ENCODE measurements at regions not wholly inside any gene's neighbourhood (a gene's known extent, or its start where the extent isn't known, plus 50 kb on each side); places are given as distances from the start of the nearest gene placed in this dataset.
"Not testable (repeated sequence)": the region's sequence is repeated elsewhere in the genome, so short reads cannot be mapped to it uniquely, and the experiment has no call there.

DNA sequence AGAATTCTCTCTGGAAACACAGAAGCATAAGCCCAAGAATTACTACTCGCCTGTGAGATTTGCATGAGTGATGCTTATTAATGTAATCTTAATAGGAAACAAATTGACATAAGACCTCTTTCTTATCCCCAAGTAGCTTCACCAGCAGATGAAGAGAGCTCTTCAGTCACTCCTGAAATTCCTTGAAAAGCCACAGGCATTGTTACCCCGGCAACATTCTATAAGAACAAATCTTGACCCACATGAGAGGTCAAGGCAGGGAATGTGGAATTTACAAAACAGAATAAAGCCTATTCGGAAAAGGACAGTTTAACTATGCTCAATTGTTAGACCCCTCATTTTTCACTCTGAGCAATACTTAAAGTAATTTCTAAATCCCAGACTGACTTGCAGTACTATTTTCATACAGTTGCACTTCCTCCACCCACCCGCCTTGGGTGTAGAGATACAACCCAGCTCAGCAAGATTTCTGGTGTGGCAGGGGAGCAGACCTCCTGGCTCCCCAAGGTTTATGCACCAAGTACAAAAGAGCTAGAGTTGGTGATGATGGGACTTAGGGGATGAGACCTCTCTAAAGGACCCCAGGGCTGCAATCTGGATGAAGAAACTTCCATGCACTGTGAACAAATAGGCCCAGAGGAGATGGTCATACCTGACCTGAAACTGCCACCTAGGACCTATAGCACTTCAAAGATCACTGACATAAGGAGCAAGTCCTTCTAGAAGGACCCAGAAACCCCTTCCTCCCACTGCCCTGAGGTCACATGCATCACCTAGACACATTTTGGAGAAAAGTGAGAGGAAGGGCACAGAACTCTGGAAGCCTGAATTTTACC is 242.1 kb downstream of the ZNF608 start:
- DNase-seq (ENCODE audit: low spot score), result no peak
- no peak for ATAC-seq (ENCODE audit: insufficient number of reproducible peaks, low FRiP score, low read depth)

DNA sequence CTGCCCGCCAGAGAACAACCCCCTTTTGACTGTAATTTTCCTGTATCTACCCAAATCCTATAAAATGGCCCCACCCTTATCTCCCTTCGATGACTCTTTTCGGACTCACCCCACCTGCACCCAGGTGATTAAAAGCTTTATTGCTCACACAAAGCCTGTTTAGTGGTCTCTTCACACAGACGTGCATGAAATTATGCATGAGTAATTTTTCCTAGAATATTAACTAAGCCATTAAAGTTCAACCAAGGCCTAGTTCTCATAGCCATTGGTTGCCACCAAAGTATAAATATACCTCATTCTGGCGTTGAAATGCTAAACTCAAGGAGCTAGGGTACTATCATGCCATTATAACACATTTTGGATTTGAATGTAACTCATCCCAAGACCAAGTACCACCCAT is 243.9 kb downstream of the ZNF608 start:
- H3K27ac ChIP-seq, result no peak overlapping the region
- no peaks in the 10 kb centered on the region for H3K4me1 ChIP-seq (ENCODE audit: control insufficient read depth in 1 of 2, low read depth in 2 of 2)
- no peaks in the 10 kb centered on the region for H3K27me3 ChIP-seq (replicated peaks; ENCODE audit: insufficient read depth)
- no peak overlapping the region for H3K4me3 ChIP-seq
- H3K9me3 ChIP-seq, result no peaks in the 10 kb centered on the region
- TF ChIP-seq, protein P1, sequence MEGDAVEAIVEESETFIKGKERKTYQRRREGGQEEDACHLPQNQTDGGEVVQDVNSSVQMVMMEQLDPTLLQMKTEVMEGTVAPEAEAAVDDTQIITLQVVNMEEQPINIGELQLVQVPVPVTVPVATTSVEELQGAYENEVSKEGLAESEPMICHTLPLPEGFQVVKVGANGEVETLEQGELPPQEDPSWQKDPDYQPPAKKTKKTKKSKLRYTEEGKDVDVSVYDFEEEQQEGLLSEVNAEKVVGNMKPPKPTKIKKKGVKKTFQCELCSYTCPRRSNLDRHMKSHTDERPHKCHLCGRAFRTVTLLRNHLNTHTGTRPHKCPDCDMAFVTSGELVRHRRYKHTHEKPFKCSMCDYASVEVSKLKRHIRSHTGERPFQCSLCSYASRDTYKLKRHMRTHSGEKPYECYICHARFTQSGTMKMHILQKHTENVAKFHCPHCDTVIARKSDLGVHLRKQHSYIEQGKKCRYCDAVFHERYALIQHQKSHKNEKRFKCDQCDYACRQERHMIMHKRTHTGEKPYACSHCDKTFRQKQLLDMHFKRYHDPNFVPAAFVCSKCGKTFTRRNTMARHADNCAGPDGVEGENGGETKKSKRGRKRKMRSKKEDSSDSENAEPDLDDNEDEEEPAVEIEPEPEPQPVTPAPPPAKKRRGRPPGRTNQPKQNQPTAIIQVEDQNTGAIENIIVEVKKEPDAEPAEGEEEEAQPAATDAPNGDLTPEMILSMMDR (IDR thresholded peaks at IDR 0.05), result no peak
- no peak for ATAC-seq (ENCODE audit: insufficient number of reproducible peaks, low FRiP score, low read depth)
- no peak for DNase-seq (ENCODE audit: low spot score)
- H3K36me3 ChIP-seq, result no peaks in the 10 kb centered on the region

More for the DNA sequence above, 242.1 kb downstream of the ZNF608 start:
- Histone ChIP-seq H3K36me3 (no peaks in the 10 kb centered on the region), H3K27ac (no peak overlapping the region), H3K4me3 (no peak overlapping the region), H3K9me3 (no peaks in the 10 kb centered on the region), H3K4me1 (ENCODE audit: control insufficient read depth in 1 of 2, low read depth in 2 of 2) (no peaks in the 10 kb centered on the region), H3K27me3 (replicated peaks; ENCODE audit: insufficient read depth) (no peaks in the 10 kb centered on the region)
- TF ChIP-seq, protein P1 (IDR thresholded peaks at IDR 0.05), result no peak

DNA sequence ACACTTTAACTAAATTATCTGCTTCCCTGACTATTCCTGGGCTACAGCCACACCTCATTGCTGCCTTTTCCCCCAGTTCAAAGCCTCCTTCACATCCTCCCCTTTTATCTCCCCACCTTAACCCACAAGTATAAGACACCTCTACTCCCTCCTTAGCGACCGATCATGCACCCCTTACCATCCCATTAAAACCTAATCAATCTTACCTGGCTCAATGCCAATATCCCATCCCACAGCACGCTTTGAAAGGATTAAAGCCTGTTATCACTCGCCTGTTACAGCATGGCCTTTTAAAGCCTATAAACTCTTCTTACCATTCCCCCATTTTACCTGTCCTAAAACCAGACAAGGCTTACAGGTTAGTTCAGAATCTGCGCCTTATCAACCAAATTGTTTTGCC is 246.6 kb downstream of the ZNF608 start:
- ATAC-seq (ENCODE audit: insufficient number of reproducible peaks, low FRiP score, low read depth); H3K27me3 ChIP-seq (replicated peaks; ENCODE audit: insufficient read depth); DNase-seq (ENCODE audit: low spot score); H3K4me3 ChIP-seq; H3K4me1 ChIP-seq (ENCODE audit: control insufficient read depth in 1 of 2, low read depth in 2 of 2); H3K9me3 ChIP-seq; H3K27ac ChIP-seq; H3K36me3 ChIP-seq: not testable (repeated sequence)

DNA sequence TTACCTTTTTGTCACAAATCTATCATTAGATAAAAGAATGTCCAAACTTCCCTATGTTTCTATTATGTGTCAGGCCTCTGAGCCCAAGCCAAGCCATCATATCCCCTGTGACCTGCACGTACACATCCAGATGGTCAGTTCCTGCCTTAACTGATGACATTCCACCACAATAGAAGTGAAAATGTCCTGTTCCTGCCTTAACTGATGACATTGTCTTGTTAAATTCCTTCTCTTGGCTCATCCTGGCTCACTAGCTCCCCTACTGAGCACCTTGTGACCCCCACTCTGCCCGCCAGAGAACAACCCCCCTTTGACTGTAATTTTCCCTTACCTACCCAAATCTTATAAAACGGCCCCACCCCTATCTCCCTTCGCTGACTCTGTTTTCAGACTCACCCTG is 249.5 kb downstream of the ZNF608 start:
- not testable (repeated sequence) for H3K4me1 ChIP-seq (ENCODE audit: control insufficient read depth in 1 of 2, low read depth in 2 of 2); H3K4me3 ChIP-seq; H3K9me3 ChIP-seq; H3K27me3 ChIP-seq (replicated peaks; ENCODE audit: insufficient read depth); H3K36me3 ChIP-seq; ATAC-seq (ENCODE audit: insufficient number of reproducible peaks, low FRiP score, low read depth); DNase-seq (ENCODE audit: low spot score); H3K27ac ChIP-seq

DNA sequence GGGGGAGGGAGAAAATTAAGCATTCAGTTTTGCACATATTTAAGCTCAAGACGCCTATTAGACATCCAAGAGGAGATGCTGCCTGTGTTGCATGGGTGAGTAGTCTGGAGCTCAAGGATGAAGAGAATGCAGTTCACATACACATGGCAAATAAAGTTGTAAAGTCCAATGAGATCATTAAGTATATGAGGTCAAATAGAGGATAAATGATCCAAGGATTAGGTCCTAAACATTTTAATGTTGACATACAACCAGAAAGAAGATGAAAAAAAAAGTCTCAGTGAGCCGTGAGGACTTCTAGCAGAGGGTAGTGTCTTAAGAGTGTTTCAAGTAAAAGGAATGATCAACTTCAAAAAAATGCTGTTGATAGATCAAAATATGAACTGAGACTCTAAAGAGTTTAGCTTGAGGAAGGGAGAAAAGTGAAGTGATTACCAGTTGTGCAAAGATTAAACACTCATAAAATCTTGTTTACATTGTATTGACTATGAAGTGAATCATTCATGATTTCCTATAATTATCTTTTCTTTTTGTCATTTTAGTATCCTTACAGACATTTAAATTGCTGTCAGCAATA is 251.8 kb downstream of the ZNF608 start:
- TF ChIP-seq, protein P1 (IDR thresholded peaks at IDR 0.05), result no peak
- no peak for DNase-seq (ENCODE audit: low spot score)

DNA sequence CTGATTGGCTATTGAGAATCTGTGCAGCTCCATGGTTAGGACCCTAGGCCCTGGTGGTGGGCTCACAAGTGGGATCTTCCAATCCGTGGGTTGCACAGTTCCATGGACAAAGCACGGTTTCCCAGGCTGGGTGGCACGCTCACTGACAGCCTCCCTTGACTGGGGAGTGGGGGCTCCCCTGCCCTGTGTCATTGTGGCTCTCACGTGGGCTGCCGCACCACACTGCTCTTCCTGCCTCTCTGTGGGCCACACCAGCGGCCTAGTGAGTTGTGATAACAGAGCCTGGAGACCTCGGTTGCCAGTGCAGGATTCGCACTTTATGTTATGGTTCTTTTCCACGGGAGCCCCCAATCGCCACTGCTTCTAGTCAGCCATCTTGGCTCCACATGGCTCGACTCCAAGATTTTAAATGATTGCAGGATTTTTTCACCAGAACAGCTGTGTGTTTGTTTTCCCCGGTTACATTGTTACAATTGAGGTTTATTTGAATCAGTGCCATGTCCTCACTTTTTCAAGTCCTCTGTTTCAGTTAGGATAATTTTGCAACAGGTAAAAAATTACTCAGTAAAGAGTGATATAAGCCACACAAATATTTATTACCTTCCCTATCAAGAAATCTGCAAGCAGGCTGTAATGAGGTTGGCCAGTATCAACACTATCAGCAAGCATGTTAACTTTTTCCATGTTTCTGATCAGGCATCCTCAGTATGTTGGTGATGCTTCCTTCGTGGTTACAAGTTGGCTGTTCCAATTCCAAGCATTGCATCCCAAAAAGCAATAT is 253.8 kb downstream of the ZNF608 start:
- no peak for DNase-seq (ENCODE audit: low spot score)
- H3K27ac ChIP-seq, result no peak overlapping the region

More for the DNA sequence above, 251.8 kb downstream of the ZNF608 start:
- no peak overlapping the region for H3K4me3 ChIP-seq
- no peaks in the 10 kb centered on the region for H3K4me1 ChIP-seq (ENCODE audit: control insufficient read depth in 1 of 2, low read depth in 2 of 2)
- no peak for ATAC-seq (ENCODE audit: insufficient number of reproducible peaks, low FRiP score, low read depth)
- H3K9me3 ChIP-seq, result no peaks in the 10 kb centered on the region
- H3K27me3 ChIP-seq (replicated peaks; ENCODE audit: insufficient read depth), result no peaks in the 10 kb centered on the region
- H3K36me3 ChIP-seq, result no peaks in the 10 kb centered on the region
- H3K27ac ChIP-seq, result no peak overlapping the region

DNA sequence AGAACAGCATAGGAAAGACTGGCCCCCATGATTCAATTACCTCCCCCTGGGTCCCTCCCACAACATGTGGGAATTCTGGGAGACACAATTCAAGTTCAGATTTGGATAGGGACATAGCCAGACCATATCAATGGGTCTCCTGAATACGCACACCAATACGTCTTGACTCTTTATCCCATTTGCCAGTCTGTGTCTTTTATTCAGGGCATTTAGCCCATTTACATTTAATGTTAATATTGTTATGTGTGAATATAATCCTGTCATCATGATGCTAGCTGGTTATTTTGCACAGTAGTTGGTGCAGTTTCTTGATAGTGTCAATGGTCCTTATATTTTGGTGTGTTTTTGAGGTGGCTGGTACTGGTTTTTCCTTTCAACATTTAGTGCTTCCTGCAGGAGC is 256.1 kb downstream of the ZNF608 start:
- not testable (repeated sequence) for H3K36me3 ChIP-seq; H3K27me3 ChIP-seq (replicated peaks; ENCODE audit: insufficient read depth); H3K4me3 ChIP-seq; H3K9me3 ChIP-seq; ATAC-seq (ENCODE audit: insufficient number of reproducible peaks, low FRiP score, low read depth); H3K27ac ChIP-seq; H3K4me1 ChIP-seq (ENCODE audit: control insufficient read depth in 1 of 2, low read depth in 2 of 2); DNase-seq (ENCODE audit: low spot score)

More for the DNA sequence above, 253.8 kb downstream of the ZNF608 start:
- H3K36me3 ChIP-seq, result no peaks in the 10 kb centered on the region
- no peak overlapping the region for H3K4me3 ChIP-seq
- TF ChIP-seq, protein P1 (IDR thresholded peaks at IDR 0.05), result no peak
- no peak for ATAC-seq (ENCODE audit: insufficient number of reproducible peaks, low FRiP score, low read depth)
- H3K4me1 ChIP-seq (ENCODE audit: control insufficient read depth in 1 of 2, low read depth in 2 of 2), result no peaks in the 10 kb centered on the region
- no peaks in the 10 kb centered on the region for H3K9me3 ChIP-seq
- no peaks in the 10 kb centered on the region for H3K27me3 ChIP-seq (replicated peaks; ENCODE audit: insufficient read depth)

Data from thoracic aorta (tissue), 2 donors.